ENCODE measurements at regions not wholly inside any gene's neighbourhood (a gene's known extent, or its start where the extent isn't known, plus 50 kb on each side); places are given as distances from the start of the nearest gene placed in this dataset.
"Not testable (repeated sequence)": the region's sequence is repeated elsewhere in the genome, so short reads cannot be mapped to it uniquely, and the experiment has no call there.

- no peak for FAIRE-seq
- DNase-seq (ENCODE audit: extremely low spot score, insufficient read length, low read depth), result no peak
Observed at GRCh38 chr5:8811581-8811980, 734.3 kb downstream of the SEMA5A start.

GRCh38 chr5:8813180-8813579 lies 732.7 kb downstream of the SEMA5A start:
- FAIRE-seq, result no peak
- DNase-seq (ENCODE audit: extremely low spot score, insufficient read length, low read depth), result no peak

GRCh38 chr5:8814105-8814504 lies 731.8 kb downstream of the SEMA5A start:
- FAIRE-seq (no peak), DNase-seq (ENCODE audit: extremely low spot score, insufficient read length, low read depth) (no peak)

GRCh38 chr5:8824371-8824770 lies 721.5 kb downstream of the SEMA5A start:
- no peak for FAIRE-seq
- DNase-seq (ENCODE audit: extremely low spot score, insufficient read length, low read depth), result no peak

GRCh38 chr5:8825139-8825757 lies 720.6 kb downstream of the SEMA5A start:
- no peak for DNase-seq (ENCODE audit: extremely low spot score, insufficient read length, low read depth)
- FAIRE-seq, result no peak

- DNase-seq (ENCODE audit: extremely low spot score, insufficient read length, low read depth) (no peak), FAIRE-seq (no peak)
Observed at GRCh38 chr5:8826508-8826907, 719.4 kb downstream of the SEMA5A start.

DNA sequence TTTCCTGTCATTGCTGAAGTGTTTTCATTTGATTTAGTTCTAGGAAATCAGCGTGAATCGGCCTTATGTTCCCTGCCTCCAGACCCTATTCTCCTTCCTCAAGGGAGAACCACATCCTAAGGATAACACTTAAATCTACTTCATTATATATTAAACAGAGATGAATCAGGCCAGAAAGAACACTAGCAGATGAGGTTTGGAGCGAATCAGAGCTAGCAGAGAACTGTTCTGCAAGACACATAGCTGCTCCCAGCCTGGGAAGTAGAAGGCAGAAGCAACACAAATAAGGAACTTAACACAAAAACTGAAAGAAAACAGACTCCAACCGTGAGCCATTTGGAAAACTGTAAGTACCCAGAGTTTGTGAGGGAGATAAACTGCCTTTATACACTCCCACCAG lies 718.2 kb downstream of the SEMA5A start:
- DNase-seq (ENCODE audit: extremely low spot score, insufficient read length, low read depth) (no peak), FAIRE-seq (no peak)

GRCh38 chr5:8828596-8829322 lies 717.1 kb downstream of the SEMA5A start:
- FAIRE-seq (no peak), DNase-seq (ENCODE audit: extremely low spot score, insufficient read length, low read depth) (no peak)

DNA sequence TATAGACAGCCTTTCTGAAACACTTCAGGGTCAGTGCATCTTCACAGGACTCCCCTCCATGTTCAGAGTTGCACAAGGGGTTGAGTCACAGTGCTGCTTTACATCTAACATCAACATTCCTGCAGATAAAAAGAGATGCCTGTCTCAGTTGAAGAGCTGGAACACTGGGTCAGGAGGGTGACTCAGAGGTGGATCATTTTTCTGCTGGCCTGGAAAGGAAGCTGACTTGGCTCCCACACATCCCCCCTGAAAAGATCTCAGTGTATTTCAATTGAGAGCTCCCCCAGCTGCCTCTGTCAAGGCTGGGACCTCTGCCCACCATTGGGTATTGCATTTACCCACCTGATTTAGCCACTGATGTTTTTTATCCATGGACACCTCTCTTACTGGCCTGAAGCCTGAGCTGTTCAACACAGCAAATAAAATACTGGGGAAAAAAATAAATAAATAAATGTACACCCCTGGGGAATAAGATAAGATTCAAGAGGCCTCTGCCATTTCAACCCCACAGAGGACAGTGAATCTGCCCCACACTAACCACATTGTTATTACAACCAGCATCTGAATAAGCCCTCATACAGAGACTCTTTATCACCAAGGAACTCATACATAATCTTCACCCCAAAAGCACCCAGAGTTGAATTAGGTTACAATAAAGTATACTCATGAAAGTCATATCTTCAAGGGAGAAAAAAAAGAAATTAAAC lies 716.4 kb downstream of the SEMA5A start:
- no peak for DNase-seq (ENCODE audit: extremely low spot score, insufficient read length, low read depth)
- no peak for FAIRE-seq

DNA sequence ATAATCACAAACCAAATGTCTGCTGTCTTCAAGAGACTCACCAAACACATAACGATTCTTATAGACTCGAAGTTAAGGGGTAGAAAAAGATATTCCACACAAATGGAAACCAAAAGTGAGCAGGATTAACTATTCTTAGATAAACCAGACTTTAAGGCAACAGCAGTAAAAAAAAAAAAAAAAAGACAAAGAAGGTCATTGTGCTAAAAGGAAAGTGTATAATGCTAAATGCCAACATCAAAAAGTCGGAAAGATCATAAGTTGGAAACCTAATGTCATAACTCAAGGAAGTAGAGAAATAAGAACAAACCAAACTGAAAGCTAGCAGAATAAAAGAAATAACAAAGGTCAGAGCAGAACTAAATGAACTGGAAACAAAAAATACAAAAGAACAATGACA lies 714.6 kb downstream of the SEMA5A start:
- DNase-seq (ENCODE audit: extremely low spot score, insufficient read length, low read depth) (no peak), FAIRE-seq (no peak)

DNA sequence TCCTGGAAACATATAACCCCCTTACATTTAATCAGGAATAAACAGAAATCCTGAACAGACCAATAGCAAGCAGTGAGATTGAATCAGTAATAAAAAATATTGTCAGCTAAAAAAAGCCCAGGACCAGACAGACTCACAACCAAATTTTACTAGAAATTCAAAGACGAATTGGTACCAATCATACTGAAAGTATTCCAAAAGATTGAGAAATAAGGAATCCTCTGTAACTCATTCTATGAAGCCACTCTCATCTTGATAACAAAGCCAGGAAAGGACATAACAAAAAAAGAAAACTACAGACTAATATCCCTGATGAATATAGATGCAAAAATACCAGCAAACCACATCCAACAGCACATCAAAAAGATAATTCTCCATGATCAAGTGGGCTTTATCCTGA lies 714.0 kb downstream of the SEMA5A start:
- DNase-seq (ENCODE audit: extremely low spot score, insufficient read length, low read depth) (no peak), FAIRE-seq (no peak)

DNA sequence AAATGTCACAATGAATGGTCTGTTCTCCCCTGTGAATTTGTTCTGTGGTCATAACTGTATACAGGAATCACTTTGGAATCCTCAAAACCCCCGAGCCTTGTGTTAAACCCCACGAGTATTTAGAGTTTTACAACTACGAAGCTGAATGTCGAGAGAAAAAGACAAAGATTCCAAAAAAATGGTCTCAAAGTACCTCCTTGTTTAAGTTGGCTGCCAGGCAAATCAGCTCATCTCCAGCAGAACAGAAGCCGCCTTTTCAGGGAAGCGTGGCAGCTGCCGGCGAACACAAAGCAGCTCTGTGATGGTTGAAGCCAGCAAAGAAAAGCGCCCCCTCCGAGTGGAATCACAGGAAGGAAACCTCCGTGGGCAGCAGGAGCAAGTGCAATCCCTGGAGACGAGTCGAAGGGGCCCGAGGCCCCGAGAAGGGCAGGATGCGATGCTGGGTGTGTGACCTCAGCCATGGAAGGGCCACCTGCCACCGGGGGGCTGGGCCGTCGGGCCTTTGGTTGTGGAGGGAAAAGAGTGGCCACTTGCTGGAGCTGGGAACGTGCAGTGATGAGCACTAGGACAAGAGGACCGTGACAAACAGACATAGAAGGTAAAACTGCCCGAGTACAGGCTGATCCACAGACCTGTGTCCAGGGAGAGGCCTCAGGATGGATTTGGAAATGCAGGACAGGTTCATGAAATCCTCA lies 706.4 kb downstream of the SEMA5A start:
- FAIRE-seq (no peak), DNase-seq (ENCODE audit: extremely low spot score, insufficient read length, low read depth) (no peak)

DNA sequence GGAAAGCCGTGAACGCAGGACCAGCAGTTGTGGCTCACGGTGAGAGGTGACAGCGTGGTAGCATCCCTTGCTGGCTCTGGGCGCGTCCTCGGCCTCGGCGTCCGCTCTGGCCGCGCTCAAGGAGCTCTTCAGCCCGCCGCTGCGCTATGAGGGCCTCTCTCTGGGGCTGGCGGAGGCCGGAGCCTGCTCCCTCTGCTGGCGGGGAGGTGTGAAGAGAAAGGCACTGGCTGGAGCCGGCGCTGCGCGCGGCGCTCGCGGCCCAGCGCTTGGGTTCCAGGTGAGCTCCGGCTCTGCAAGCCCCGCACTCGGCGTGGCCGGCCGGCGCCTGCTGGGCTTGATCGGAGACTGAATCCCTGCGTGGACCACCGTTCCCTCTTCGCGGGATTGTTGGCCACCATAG lies 705.6 kb downstream of the SEMA5A start:
- DNase-seq (ENCODE audit: extremely low spot score, insufficient read length, low read depth) (no peak), FAIRE-seq (no peak)

- not testable (repeated sequence) for FAIRE-seq; DNase-seq (ENCODE audit: extremely low spot score, insufficient read length, low read depth)
Observed at GRCh38 chr5:8840746-8841145, 705.1 kb downstream of the SEMA5A start.

GRCh38 chr5:8842971-8843551 lies 702.8 kb downstream of the SEMA5A start:
- FAIRE-seq, result no peak
- DNase-seq (ENCODE audit: extremely low spot score, insufficient read length, low read depth), result no peak

DNA sequence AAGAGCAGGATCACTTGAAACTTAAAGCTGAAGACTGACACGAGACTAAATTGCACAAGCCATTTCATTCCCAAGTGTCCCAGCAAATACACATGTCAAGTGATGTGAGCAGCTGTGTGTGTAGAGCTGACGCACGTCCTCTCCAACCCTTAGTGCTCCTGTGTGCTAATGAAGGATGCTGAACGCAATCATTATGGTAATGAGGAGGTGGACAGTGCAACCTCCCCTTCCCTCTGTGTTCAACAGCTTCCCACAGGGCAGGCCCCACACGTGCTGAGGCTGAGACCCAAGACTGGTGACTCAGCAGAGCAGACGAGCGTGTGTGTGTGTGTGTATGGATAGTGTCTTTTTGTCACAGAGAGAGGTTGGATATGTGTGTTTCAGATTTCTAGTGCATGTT lies 702.1 kb downstream of the SEMA5A start:
- no peak for DNase-seq (ENCODE audit: extremely low spot score, insufficient read length, low read depth)
- no peak for FAIRE-seq

GRCh38 chr5:8844206-8844605 lies 701.7 kb downstream of the SEMA5A start:
- DNase-seq (ENCODE audit: extremely low spot score, insufficient read length, low read depth) (no peak), FAIRE-seq (no peak)

DNA sequence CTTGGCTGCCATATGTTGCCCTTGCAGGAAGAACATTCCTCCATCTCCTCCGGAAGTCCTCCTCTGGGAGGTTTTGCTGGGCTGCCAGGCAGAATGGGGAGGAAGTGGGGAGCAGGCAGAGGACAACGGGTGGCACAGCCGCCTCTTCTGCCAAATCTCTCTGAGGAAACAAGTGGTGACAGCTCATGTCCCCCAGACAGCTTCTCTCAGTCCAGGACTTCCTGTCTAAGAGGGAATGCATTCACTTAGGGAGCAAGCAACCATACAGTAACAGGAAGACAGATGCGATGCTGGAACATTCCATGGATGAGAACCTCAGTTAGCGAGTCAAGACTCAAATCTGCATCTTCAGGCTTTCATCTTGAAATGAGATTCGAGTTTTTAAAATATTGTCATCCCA lies 701.0 kb downstream of the SEMA5A start:
- DNase-seq (ENCODE audit: extremely low spot score, insufficient read length, low read depth) (no peak), FAIRE-seq (no peak)

GRCh38 chr5:8845296-8845695 lies 700.6 kb downstream of the SEMA5A start:
- FAIRE-seq, result no peak
- no peak for DNase-seq (ENCODE audit: extremely low spot score, insufficient read length, low read depth)

DNA sequence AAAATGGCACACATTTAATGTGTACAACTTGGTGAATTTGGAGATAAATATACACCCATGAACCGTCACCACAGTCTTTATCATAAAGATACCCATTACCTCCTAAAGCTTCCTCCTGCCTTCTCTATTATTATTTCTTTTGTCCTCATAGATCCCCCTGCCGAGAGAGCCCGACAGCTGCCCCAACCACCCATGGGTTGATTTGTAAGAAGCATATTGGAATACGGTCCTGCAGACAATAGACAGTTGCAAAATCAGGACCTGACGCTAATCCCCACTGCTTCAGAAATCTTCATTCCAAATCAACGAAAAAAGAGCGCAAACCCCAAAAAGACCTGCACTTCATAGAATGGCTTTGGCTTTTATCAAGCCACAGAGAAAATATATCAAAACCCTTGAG lies 697.5 kb downstream of the SEMA5A start:
- no peak for DNase-seq (ENCODE audit: extremely low spot score, insufficient read length, low read depth)
- FAIRE-seq, result no peak

Data from GM18507 (cell line).